SK-N-MC (cell line): ENCODE measurements at regions not wholly inside any gene's neighbourhood (a gene's known extent, or its start where the extent isn't known, plus 50 kb on each side); places are given as distances from the start of the nearest gene placed in this dataset.

Source experiments
- EZH2 ChIP-seq: fragments of 200-600 bp; sonication (generic); IDR thresholded peaks from one replicate; pipeline ENCODE4 v1.6.1; 2017; ENCODE audit warnings: antibody characterized with exemption
- POLR2AphosphoS5 ChIP-seq: IDR thresholded peaks from 2 replicates; pipeline ENCODE4 v1.6.1; 2012; ENCODE audit warnings: mild to moderate bottlenecking, low read depth, low read length, borderline replicate concordance

DNA sequence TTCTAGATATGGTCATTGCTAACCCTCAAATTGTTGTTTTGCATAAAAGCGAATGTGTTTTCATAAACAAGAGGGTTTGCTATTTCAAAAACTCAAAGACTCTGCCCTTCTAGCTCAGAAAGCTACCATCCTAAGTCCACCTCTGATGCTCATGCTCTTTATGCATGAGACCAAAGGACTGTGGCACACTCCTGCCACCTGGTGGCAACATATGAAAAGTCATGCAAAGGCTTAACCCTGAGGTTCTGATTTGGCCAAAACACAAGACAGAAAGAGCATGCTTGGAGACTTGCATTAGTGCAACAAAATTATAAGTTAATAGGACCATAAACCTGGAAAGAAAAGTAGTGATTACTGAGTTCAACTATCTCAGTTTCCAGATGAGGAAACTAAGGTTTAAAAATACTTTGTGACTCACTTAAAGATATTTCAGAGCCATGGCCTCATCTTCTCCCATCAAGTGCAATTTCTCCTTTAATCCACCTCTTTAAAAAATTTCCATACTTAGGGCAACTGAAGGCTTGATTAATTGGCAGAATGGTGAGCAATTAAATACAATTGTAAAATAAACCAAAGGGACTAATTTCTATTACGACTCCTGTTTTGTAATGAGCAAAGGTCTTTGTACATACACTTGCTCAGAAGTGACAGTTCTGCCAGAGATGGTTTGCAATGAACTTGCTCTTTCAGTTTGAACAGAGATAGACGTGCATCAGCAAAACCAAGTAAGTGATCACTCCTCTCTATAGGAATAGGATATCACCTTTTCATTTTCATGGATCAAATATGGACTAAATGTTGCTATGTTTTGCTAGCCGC, 110.7 kb upstream of the RAD23B start:
- TF ChIP-seq POLR2AphosphoS5, result no peak
- TF ChIP-seq EZH2, result no peak
